Posterior vena cava (tissue), 2 donors: ENCODE measurements at regions not wholly inside any gene's neighbourhood (a gene's known extent, or its start where the extent isn't known, plus 50 kb on each side); places are given as distances from the start of the nearest gene placed in this dataset.

ENCODE experiments used
- DNase-seq: peaks from one replicate; pipeline ENCODE4 v3.0.0-alpha.2; 2020; ENCODE audit warnings: low spot score
- intact Hi-C, 2 donors: fragments of 100-400 bp; cut with DNase I; formaldehyde crosslinking; loops; one replicate each; pipeline versions ENCODE4 v1.14.1 to v1.14.2; 2022 to 2023
- donor health status: DM: yes; HTN: yes; CAD: no.
- donor health status: DM: yes; HTN: yes; CAD: no.

DNA sequence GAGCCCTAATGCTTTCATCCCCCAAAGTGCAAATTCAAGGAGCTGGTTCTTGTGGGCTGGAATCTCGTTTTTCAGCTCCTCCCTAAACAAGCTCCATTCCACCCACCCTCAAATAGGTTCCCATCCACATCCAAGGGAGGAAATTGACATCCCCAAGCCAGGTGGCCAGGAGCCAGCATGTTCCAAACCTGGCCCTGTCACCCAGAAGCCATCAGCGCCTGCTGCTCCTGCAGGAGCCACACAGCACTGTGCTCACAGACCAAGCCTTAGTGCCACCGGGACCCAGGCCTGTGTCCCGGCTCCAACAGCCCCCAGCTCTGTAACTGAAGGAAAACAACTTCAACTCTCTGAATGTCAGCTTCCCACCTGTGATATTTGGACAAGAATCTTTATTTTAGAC is 263.6 kb downstream of the UACA start:
- intact Hi-C loops: no loop called here
- DNase-seq: peak; percentile 26

DNA sequence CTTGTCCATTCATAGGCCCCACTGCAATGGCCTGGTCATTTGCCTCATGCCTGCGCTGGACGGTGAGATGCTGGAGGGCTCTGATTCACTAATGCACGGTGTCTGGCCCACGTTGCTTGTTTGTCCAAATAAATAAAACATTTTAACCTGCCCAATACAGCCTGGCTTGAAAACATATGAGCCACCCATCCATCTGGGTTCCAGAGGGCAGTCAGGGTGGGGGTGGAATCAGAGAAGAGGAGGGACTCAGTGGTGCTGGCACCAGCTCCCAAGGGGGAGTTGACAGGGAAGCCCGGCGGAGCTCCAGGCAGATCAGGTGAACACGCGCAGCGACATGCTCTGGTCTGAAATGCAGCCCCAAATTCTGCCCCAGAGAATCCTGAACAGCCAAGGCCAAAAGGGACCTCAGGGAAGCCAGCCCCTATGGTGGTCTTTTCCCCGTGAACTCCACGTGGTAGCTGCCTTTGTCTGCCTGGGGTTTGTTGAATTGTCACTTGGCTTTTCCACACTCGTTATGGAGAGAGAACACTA is 265.2 kb downstream of the UACA start:
- intact Hi-C loops: no loop called here
- DNase-seq: peak; percentile 50

DNA sequence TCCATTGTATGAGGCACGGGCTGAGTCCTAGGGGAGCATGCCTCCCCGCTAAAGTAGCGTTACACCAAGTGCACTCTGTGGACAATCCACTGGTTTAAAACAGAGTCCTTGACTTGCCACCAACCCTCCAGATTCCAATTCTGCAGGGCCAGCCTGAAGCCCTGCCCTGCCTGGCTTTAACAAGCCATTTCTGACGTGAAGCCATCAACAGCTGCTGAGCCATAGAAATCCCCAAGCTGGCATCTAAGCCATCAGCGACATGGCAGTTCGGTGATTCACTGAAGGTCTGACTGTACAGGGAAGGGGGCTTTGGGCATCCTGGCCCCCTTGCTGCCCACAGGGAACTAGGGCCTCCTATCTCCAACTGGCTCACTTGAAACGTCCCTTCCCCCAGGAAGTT is 265.7 kb downstream of the UACA start:
- intact Hi-C loops: no loop called here
- DNase-seq: peak; percentile 28

DNA sequence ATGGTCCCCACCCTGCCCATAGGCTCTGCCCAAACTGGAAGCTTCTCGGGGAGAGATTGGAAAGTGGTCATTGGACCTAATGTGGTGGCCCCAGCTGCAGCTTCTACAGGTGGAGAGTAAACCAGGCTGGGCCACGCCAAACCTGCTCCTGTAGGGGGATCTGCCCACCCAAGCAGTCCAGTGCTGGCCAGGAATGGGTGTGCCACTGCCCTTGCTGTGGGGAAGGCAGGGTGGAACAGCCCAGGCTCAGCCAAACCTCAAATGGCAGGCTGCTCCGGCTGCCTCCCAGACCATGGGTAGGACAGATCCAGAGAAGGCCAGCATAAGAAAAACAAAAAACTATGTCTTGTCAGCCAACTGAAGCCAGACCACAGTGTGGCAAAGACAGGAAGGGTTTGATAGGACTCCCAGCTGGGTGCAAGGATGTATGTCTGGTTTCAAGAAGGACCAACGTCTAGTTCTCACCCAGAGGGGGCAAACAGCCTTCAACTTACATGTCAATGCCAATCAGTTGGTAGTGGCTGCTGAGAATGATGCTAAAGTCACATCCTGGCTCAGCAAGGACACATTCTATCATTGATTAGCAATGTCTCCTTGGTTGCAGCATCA is 267.3 kb downstream of the UACA start:
- intact Hi-C loops: no loop called here
- peak; percentile 58 for DNase-seq

DNA sequence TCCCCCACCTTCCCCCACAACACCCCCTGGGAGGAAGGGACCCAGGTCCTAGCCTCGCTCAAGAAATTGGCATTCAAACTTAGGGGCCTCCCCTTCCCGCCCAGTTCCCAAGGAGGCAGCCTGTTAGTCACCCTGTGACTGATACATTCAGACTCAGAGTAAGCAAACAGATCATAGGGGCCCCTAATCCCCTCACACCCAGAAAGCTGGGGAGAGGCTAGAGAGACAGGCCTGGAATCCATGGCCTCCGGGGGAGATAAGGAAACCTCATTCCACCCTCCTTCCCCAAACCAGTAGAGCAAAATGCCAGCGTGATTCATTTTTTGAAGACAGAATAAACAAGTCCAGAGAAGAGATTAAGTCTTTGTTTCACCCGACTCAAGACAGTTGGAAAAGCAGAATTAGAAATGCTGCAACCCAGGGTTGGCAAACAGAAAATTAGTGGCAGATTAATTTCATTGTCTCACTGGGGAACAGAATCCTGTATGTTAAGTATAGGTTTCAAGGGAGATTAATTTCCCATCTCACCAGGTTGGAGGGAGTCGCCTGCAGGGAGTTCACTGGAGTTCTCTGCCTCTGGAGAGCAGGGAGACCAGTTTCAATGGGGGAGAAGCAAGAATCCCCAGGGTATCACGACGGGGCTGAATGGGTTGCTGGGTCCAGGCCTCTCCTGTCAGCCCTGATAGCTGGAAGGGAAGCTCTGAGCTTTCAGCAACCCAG is 268.3 kb downstream of the UACA start:
- intact Hi-C loops: no loop called here

DNA sequence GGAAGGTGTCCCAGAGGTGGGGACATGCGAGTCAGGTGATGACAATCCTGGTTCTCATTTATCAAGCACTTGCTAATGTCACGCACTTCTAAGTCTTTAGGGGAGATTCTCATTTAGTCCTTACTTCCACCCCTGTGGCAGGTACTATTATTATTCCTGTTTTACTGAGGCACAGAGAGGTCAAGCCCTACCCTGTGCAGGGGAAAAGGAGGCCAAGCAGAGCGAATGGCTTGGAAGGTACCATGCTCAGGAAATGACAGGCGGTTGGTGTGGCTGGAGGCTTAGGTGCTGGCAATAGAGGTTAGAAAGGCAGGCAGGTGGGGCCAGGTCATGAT is 268.9 kb downstream of the UACA start:
- DNase-seq: no peak
- intact Hi-C loops: no loop called here

More for the DNA sequence above, 268.3 kb downstream of the UACA start:
- peak; percentile 54 for DNase-seq

DNA sequence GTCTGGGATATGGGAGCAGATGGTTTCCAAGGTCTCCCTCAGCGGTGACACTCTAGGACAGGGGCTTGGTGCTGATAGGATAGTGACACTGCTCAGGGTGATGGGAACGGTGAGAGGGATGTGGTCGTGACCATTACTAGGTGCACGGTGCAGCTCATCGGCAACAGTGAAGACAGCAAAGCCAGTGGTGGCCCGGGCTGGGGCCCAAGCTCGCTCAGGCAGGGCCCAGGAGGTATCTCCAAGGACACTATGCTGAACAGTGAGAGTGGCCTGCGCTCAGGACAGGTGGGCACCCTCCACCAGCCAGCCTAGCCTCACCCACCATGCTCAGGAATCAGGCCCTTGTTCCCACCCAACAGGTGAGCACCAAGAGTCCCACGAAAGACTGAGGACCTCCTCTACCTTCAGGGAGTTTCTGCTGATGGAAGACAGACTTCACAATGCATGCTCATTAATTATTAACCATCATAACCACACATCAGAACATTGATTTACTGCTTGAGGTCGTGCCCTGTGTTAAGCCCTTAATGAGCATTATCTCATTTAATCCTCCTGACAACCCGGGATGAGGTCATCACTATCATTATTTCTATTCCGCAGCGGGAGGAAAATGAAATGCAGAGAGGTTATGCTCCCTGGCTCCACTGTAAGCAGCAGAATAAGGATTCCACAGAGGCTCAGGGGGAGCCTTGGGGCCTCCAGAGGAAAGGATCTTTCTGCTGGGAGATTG is 269.4 kb downstream of the UACA start:
- intact Hi-C loops: no loop called here

DNA sequence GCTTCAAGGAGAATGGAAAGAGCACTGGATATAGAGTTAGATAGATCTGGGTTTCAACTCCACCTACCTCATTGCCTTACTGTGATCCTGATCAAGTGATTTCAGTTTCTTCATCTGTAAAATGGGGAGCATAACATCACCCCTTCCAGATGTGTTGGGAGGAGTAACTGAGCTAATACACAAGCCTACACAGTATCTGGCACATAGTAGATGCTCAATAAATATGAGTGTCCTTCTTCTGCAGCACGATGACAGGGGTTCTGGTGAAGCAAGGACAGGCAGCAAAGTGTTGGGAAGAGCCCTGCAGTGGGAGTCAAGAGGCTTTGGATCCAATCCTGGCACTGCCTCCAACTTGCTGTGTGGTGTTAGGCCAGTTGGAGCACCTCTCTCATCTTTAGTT is 270.0 kb downstream of the UACA start:
- DNase-seq: no peak
- intact Hi-C loops: no loop called here

More for the DNA sequence above, 269.4 kb downstream of the UACA start:
- DNase-seq: peak; percentile 31

DNA sequence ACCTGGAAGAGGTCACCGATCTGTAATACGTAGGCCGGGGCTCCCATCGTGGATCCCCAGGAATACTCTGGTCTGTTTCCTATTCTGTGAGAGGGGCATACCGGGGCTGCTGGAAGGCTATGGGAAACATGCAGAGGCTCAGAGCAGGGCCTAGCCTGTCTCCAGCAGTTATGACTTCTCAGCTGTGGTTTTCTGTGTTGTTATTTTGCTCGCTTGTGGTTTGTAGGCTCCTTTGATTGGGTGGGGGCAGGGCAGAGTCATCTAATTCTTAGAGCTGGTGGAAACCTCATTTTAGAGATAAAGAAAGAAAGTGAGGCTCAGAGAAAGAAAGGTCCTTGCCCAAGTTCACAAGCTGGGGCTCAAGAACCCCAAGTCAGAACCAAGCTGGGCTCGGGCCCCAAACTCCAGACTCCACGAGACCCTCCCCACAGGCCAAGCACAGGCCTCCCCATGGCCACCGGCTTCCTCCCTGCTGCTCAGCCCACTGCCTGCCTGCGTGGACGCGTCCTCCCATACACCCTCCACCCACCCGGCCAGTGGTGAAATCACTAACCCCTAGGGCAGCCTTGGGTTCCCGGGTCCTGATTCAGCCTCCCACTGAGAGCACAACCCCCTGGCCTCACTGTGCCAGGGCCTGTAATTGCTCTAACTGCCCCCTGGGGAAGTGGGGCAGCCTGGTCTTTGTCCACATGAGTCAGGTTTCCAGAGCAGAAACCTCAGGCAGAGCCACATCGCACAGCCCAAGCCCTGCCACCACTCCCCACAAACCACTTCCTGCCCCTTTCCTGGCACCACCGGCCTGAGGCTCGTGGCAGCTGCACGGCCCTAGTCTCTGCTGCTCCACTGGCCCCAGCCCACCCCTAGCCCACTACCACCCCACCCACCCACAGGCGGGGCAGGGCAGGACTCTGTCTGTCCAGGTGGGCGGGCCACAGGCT is 270.8 kb downstream of the UACA start:
- peak; percentile 90 for DNase-seq
- intact Hi-C loops: no loop called here

DNA sequence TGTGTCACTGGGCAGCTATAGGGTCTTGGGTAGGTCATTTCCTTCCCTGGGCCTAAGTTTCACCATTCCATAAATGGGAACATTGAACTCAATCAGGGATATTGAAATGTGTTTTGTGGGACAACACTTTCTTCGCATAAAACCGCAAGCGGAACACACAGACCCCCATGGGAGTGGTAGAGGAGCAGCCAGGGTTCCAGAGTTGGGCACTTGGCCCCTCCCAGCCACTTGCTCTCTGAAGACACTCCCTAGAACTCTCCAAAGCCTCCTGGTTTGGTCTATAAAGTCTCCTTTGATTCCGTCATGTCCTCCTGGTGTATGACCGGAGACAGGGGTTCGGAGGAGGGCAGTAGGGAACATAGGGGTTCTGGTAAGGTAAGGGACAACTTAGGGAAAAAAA is 271.7 kb downstream of the UACA start:
- intact Hi-C loops: no loop called here
- DNase-seq: no peak

DNA sequence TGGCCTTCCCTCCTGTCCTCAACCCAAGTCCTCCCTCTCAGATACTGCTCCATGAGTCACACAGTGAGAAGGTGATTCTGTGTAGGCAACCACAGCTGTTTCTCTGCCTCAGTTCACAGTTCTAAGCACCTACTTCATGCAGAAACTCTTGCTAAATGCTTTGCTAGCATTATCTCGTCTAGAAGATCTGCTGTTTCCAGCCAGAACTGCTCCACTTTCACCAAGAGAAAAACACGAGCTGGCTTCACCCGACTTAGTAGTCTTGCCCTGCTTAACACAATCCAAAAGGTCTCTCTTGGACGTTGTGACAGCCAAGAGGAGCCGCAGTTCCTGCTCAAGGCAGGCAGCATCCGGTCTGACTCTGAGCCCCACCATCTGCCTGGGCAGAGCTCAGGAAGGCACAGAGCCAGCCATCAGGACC is 272.1 kb downstream of the UACA start:
- DNase-seq: peak; percentile 68
- intact Hi-C loops: no loop called here

DNA sequence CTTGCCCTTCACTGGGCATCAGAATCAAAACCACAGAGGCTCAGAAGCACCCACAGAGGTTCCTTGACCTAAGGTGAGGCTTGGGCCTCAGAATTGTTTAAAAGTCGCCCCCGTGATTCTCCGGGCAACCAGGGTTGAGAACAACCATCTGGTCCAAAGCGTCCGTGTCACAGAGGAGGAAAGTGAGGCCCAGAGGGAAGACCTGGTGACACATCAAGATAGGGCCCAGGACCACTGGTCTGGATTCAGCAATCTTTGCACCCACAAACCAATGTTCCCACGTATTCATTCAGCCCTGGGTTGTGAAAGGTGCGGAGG is 272.6 kb downstream of the UACA start:
- DNase-seq: peak; percentile 25
- intact Hi-C loops: no loop called here

DNA sequence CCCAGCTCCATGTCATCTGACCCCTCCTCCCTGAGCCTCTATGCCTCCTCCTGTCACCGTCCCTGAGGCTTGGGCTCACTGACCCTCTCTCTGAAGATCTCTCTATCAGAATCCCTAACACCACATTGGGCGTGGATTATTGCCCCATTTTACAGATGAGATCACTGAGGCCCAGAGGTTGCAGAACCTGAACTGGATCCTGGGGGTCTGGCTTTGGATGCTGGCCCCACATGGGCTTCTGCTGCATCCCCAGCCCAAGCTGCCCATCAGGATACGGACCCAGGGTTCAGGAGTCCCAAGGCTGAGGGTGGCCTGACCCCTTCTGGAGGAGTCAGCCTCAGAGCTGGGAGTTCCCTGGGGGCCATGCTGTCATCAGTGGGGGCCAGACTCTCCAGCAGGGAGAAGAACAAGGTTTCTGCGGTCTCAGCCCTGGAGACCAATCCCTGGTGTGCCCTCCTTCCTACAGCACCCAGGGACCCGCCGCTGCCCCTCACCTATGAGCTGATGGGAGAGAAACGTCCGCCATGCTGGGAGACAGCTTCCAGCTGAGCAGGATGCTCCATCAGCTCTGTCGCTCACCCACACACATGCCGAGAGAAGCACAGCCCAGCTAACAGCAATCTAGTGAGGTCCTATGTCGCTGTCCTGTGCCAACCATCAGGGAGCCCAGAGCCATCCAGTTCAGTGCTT is 273.1 kb downstream of the UACA start:
- peak; percentile 66 for DNase-seq
- intact Hi-C loops: no loop called here

DNA sequence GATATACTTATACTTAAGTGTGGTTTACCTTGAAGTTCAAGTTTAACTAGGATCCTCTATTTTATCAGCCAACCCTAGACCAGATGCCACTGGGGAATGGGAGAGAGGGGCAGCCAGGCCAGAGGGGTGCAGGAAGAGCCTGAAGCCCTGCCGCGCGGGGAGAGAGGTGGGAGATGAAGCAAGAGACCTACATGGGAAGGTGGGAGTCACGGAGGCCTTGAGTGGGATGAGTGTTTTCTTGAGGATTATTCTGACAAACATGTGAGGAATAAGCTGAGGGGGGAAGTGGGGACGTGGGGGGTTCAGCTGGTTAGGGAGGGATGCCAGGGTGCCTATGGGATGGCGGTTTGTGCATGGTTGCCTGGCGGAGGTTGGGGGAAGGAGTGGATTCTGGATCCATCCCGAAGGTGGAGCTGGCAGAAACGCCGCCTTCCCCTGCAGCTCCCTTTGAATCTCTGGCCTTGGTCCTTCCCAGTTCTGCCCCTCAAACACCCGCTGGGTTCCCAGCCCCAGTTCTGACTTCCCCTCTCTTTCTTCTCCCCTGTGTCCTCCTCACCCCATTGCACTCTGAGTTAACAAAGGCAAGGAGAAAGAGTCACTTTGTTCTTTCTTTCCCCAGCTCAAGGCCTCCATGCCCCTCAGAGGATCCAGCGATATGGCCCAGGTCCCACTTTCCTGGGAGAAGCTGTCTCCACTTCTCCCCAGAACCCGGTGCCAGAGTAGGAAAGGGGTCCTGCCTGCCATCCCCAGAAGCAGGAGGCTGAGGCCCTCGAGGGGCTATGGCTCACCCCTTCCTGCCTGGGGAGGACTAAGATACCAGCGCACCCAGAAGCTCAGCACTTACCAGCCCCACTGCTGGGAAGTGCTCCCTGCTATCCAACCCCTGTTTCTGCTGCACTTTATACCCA is 274.2 kb downstream of the UACA start:
- intact Hi-C loops: loop anchor here (2.0 to 10.0 kb wide), 4 partner anchors 764 to 1010 kb away; no protein-coding TSS in a partner anchor
- peak; percentile 56 for DNase-seq

DNA sequence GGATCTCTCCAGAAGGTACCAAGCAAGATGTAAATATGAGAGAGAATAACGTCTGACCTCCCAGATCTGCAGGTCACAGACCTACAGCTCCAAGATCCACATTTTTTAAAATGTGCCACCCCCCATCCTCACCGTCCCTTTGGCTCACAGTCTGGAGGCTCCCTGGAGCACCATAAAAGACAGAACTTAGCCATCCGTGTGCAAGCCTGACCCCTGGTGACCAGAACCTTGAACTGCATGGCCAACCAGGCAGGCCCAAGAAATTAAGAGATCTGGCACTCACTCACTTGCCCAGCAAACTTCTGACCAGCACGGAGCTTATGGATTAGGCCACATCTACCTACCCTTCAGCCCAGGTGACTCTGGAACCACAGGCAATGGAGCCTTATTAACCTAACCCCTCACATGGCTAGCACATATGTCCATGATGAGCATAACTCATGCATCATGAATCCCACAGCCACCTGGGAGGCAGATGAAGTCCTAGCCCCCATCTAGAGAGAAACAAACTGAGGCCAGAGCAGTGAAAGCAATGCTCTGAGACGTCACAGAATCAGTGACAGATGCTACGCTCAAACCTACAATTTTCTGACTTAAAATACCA is 275.3 kb downstream of the UACA start:
- intact Hi-C loops: loop anchor here (2.0 to 10.0 kb wide), 4 partner anchors 763 to 1009 kb away; no protein-coding TSS in a partner anchor
- DNase-seq: peak; percentile 89

DNA sequence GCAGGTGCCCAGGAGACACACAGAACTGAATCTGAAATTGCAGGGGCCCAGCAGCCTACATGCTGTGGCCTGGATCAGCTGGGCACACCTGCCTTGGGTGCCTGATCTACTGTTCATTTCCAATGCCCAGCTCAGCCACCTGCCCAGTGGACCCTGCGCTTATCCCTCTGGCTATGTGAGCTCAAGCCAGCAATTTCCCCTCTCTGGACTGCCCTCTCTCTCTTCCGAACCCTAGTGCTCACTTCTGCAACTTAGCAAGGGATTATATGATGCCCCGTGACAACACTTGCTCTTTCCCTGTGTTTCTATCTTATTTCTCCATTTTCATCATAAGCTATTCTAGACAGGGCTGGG is 276.0 kb downstream of the UACA start:
- intact Hi-C loops: loop anchor here (5.0 to 10.0 kb wide), 3 partner anchors 763 to 1003 kb away; no protein-coding TSS in a partner anchor
- peak; percentile 40 for DNase-seq
